ACHN (cell line): ENCODE measurements at regions not wholly inside any gene's neighbourhood (a gene's known extent, or its start where the extent isn't known, plus 50 kb on each side); places are given as distances from the start of the nearest gene placed in this dataset.

Experiments
- DNase-seq: peaks from one replicate; pipeline ENCODE4 v3.0.0-alpha.2; 2015
- in situ Hi-C: cut with HindIII; loops from 2 replicates; pipeline ENCODE4 v1.10.0; 2017; ENCODE audit warnings: low sequenced_read_pairs, low pct_ligation_motif_present, low pct_unique_long_range_greater_than_20kb

DNA sequence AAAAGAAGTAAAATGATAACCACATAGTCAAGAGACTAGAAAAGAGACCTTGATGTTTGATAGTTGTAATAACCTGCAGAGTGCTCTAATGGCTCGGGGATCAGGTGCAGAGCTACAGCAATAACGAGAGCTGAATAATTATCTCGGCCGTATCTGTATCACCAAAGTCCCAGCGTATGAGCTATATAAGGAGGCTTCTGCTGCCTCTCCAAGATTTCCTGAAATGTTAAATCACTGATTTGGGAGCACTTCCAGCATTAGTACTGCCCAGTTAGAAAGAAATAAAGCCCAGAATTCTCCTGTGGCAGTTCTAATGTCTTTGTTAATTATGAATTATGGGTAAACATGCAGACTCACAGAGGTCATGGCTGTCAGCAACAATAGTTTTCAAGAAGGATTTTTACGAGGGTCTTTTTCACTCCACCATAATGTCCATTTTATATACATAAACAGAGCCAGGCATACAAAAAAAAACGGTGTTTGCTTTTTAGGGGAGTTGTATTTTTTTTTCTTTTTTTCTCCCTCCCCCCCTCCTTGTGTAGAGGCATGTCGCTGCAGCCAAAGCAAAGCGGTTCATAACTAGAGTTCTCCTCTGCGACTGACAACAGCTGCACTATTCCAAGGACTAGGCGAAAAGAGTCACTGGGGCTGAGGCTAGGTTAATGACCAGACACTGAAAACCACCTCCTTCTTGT is 168.3 kb upstream of the VRK2 start:
- in situ Hi-C loops, result no loop called here
- DNase-seq, result peak; percentile 40

DNA sequence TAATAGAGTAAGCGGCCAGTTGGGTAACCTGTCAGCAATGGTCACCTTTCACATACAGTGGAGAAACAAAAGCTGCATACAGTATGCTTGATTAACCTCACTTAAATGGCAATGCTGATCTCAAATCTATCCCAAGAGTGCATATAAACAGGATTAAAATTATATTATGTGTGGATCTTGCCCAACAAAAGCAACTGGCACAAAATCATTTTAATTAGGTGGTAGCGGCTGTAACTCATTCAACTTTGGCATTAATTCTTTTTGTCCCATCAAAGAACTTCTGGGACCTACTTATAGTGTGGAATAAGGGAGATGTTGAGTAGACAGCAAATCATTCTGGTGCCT is 167.8 kb upstream of the VRK2 start:
- in situ Hi-C loops, result no loop called here
- DNase-seq, result no peak

DNA sequence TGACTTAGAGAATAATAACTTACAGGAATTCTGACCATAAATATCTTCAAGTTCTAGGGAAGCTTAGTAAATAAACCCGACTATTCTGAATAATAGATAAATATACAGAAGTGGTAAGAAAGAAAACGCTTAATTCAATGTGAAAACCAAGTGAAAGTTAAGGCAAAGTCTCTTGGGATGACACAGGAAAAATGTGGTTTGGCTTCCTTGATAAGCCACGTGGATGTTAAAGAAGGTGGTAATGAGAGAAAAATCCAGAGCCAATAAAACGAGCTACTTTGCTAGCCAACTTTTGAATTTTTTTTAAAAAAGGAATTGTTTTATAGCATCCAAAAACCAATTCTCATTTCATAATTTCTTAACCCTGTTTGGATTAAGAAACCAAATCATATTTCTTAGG is 166.2 kb upstream of the VRK2 start:
- peak; percentile 42 for DNase-seq
- in situ Hi-C loops, result no loop called here

DNA sequence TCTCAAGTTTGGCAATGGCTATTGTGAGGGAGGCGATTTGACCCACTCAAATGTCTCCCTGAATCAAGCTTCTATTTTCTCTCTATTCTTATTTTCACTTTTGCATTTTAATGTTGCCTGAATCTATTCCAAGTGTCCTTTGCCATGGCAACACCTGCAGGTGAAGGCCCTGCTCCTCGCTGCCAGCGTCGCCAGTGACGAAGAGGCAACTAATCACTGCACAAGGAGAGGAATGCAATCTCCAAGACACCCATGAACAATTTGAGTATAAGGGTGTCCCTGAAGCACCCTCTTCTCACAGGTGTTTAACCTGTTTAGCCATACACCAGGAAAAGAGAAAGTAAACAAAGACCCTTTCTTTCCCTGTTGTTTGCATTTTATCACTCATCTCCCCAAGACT is 165.6 kb upstream of the VRK2 start:
- in situ Hi-C loops, result no loop called here
- DNase-seq, result peak; percentile 19

DNA sequence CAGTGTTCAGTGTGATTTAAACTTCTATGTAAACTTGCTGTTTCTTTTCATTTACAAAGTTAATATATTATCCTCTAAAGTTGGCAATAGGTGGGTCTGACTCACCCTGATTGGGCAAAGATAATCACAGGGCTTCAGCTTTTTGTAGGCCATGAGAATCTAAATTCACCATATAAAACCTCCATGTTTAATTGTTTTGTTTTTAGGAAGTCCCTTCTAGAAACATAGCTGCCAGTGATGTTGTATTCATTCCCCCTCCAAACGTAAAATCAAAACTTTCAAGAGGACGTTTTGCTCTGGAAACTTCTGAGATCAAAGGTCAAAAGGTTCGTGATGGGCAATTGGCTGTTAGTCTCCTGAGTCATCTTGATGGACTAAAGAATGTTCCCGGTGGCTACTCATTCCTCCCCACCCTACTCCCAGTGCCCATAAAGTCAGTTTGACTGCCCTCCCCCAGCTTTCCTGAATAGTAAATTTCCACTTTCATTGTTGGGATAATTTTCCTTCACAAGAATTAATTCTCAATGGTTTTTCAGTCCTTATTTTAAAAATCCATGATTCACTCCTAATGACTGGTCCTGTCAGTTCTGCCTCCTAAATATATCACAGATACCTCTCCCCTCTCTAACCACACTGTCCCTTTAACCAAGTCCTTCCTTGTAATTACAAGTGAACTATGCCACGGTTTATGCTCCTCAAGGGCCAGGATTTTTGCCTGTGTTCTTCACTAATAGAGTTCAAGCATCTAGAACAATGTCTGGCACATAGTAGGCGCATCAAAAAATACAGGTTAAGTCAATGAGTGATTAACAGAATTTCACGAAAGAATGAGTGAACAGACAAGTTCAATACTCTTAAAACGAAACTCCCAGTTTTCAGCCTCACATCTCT is 164.4 kb upstream of the VRK2 start:
- peak; percentile 96 for DNase-seq

DNA sequence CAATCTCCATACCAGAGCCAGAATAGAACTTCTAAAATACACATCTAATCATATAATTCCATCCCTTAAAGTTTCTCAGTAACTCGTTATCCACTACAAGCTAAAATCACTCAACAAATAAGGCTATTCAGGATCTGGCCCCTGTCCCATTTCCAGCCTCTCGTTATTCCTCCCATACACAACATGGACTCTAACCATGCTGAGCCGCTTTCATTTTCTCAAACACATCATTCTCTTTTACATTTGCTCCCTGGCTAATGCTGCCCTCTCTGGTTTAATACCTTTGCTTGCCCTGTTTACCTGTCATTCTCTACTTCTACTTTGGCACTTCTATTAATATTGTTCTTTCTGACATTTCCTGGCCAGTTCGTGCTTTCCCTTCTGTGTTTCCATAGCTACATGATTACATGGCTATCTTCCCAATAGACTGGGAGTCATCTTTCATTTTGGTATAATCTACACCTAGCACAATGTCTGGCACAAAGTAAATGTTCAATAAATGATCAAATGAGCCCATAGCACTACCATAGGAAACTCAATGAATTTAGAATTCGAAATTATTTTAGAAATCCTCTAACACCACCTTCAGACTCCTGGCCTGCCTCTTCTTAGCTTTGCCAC is 163.6 kb upstream of the VRK2 start:
- DNase-seq, result peak; percentile 77
- in situ Hi-C loops, result no loop called here

More for the DNA sequence above, 164.4 kb upstream of the VRK2 start:
- in situ Hi-C loops, result no loop called here

DNA sequence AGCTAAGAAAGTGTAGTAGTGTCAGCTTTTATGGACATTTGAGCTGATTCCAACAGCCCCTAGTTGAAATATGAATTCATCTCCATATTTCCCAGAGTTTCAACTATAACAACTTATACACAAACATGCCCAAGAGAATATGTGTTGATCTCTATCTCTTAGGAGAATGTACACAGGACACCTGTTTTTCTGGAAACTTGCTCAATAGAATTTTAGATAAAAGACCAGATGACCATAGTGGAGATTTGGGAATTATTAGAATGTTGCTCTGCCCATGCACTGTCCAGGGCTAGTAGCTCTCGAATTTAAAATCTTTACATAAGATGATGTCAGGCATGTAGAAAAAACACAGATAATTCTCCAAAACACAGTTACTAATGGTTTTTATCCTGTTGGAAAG is 162.3 kb upstream of the VRK2 start:
- no peak for DNase-seq
- in situ Hi-C loops, result no loop called here

DNA sequence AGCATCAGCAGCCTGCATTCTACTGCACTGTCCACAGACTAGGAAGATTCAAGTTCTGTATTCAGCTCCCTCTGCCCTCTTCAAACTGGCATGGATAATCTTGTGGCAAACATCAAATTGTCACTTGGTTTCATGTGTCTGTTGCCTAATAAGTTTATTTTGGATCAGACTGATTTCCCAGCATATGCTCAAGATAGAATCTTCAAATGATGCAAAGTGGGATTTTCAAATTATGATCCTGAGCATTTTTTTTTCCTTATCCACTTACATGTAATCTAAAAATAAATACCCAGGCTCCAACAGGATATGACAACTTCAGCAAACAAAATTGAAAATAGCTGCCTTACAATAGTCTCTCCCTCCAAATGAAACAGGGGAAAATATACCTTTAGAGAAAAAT is 160.9 kb upstream of the VRK2 start:
- DNase-seq, result no peak
- in situ Hi-C loops, result no loop called here

DNA sequence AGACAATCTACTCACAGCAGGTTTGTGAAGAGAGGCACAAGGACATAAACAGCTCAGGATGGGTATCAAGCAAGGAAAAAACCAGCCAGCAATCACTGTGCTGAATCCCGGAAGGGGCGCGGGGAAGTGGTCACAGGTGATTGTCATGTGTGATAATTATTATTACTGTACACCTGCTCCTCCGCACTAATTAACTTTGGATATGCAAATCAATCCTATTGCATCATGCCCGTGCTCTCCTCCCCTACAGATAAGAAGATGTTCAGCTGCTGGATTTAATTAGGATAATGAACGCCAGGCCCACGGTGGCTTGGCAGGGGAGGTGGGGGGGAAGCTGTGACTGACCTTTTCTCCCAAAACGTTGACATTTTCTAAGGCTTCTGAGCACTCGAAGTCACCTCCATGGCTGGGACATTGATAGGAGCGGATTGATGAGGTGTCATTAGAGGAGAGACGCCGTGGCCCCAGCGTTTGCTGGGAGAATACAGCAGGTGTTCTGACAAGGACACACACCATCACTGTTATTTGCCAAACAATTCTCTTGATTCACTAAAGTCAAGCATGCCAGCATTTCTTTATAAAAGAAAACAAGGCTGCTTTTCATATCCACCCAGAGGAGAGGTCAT is 160.3 kb upstream of the VRK2 start:
- in situ Hi-C loops, result no loop called here
- DNase-seq, result no peak

DNA sequence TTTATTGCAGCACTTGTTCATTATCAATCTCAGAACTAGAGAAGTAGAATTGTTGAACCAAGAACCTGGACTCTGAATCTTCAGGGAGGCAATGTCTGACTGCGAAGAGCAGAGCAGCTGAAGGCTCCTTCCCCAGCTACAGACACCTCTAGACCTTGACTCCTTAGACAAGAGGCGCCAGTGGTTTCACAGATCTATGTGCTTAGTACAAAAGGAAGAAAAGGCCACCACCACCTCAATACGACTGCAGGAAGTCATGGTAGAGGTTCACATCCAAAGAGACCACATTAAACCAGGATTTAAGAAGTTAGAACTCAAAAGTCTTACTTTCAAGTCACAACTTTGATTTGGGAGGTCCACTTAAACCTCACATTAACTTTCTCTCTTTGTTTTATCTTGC is 158.1 kb upstream of the VRK2 start:
- in situ Hi-C loops, result no loop called here
- DNase-seq, result no peak

DNA sequence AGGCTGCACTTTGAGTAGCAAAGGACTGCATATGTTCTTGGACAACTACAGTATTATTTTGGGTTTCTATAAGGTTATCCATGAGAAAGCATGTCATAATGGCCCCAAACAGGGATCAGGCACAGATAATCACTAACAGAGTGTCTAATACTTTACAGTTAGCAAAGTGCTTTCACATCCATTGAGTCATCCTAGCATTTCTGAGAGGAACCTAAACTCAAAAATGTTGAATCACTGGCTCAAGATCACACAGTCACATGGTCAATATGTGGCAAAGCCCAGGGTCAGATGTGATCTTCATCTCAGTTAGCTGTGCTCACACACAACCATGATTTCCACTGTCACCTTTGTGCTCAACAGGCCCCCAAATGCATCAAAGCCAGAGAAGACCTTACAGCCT is 156.1 kb upstream of the VRK2 start:
- DNase-seq, result peak; percentile 54
- in situ Hi-C loops, result no loop called here

DNA sequence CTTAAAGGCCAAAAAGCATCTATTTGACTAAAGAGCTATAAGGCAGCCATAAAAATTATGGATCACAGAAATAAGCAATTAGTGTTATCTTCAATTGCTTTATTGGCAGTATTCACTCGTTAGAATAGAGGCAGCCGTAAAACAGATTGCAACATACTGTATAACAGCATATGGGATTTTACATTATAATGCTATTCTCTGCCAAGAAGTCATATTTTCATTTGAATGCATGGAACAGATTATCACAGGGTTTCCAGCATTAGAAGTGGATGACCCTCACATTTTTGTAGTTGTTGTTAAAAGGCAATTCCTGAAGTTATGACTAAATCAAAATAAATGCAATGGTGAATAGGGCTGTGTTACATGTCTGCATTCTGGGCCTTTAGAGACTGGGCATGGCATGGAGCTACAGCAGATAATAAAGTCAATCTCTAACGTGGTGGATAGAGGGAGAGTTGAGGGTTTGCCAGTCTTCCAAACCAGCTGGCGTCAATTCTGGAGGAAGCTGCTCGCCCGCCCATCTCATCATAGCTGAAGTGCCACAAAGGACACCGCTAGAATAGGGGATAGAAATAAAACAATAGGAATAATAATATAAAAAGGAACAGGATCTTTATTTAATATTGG is 155.4 kb upstream of the VRK2 start:
- in situ Hi-C loops, result no loop called here
- no peak for DNase-seq

DNA sequence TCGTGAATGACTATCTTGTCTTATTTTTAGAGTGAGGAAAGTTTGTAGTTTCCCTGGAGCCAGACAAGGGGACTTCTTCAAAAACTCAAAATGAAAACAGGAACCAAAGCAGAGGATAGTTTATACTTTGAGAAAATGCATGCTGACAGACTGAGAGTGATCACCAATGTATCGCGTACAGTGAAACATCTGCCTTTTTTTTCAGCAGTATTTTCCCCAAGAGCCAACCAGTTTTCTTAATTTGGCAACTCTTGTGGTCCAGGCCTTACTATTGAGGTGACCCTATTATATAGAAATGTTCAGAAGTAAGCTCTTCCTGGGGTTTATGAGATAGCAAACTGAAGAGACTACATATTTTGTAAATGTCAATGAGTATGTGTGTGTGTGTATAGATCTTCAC is 153.7 kb upstream of the VRK2 start:
- DNase-seq, result no peak
- in situ Hi-C loops, result no loop called here

DNA sequence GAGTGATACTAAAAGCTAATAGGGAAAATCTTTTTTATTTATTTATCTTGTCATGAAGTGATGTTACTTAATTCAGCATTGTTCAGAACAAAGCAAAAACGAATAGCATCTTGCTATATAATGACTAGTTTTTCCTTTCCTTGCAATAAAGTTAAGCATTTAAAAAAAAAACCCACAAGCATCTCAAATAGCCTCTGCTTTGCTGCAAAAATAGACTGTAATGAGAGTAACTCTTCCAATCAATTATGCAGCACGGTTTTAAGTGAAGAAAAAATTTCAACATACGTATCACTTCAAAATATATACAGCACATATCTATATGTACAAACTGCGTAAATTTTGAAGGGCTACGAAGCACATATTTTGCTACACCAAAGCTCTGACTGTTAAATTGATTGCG is 153.3 kb upstream of the VRK2 start:
- in situ Hi-C loops, result no loop called here
- DNase-seq, result no peak

DNA sequence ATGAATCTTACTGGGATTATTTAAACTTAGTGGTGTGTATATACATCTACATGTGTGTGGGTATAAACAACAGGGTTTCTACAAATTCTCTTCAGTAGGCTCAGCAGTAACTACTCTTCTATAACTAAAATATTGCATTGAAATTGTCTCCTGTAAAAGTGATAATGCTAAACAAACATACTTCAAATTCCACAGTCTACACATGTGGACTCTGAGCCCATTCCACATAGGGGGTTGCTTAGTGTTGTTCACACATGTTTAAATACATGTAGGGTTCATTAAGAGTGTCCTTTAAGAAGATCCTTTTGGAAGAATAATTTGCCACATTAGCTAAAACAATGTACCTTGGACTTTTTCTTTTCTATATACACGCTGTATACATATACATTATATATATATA is 152.8 kb upstream of the VRK2 start:
- in situ Hi-C loops, result no loop called here
- no peak for DNase-seq

DNA sequence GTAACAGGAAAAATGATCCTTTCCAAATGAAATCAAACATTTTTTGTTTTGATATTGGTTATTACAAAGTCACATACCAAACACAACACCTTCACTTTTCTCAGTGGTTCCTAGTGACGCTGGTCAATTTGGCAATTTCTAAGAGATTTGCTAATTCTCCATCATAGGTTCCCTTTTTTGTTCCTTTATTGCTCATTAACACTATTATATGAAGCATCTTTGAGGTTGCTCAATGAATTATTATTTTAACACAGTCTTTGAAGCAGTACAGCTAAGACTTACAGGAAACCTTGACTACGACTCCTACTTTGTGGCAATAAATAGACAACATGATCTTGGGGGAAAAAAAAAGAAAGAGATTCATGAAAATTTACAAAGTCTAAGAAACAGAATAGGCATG is 152.2 kb upstream of the VRK2 start:
- in situ Hi-C loops, result no loop called here
- DNase-seq, result no peak

DNA sequence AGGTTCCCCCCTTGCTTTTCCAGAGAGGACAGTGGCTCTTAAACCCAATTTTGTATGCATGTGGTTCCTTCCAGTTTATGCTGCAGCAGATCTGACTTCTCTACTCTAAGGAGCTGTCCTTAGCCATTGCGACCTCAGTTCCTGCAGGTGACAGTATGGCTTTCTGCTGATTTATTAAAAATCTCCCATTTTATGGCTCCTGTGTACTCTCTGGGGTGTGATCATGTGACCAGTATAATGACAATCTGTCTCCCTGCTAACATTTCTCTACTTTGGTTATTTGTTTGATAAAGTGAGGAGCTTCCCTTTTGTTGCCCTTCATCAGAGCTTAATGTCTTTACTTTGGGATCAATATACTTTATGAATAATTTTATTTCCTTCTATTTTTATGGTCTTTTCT is 148.7 kb upstream of the VRK2 start:
- no peak for DNase-seq
- in situ Hi-C loops, result no loop called here

DNA sequence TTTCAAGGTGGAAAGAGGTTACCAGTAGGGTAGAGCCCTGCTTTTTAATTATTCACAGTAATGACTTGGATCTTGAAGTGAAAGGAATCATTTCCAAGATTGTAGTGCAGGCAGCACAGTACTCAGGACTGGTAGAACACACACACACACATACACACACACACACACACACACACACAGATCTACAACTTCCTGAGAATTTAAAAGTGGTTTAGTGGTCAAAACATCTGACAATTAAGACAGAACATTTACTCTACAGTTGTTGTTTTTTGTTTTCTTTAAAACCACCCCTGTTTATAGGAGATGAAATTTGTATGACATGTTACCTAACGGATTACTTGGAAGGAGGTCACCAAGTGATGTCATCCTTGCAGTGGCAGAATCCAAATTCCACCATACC is 146.7 kb upstream of the VRK2 start:
- DNase-seq, result no peak
- in situ Hi-C loops, result loop anchor here (25.0 kb wide), 1 partner anchor 537 kb away; no protein-coding TSS in a partner anchor

DNA sequence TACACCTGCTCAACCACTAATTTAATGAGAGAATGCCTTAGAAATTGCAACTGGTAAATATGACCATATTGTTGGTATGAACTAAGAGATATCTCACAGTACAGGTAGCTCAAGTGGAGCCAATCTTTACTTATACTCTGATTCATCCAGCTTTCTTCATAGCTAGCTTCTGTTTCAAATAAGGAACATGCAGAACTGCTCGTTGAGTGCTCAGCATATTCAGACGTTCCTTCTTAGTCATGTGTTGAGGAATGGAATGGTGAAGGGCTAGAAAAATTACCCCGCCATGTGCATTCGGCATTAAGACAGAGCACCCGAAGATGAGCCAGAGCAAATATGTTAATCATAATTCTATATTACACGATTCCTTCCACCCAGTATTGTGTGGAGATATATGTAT is 144.0 kb upstream of the VRK2 start:
- in situ Hi-C loops, result loop anchor here (25.0 kb wide), 1 partner anchor 535 kb away; no protein-coding TSS in a partner anchor
- no peak for DNase-seq
